Endothelial cell of umbilical vein (primary cell): ENCODE measurements at regions not wholly inside any gene's neighbourhood (a gene's known extent, or its start where the extent isn't known, plus 50 kb on each side); places are given as distances from the start of the nearest gene placed in this dataset.

Source experiments
- CTCF ChIP-seq, 2 donors: IDR thresholded peaks; 1 replicate in 1 of 2; 2 replicates in 1 of 2; pipeline ENCODE4 v1.5.1; 2011; ENCODE audit warnings: low read length in 2 of 2, mild to moderate bottlenecking in 2 of 2, moderate library complexity in 2 of 2, control low read depth in 1 of 2, inconsistent platforms in 1 of 2, low read depth in 1 of 2; ENCODE audit not compliant: insufficient read depth in 1 of 2; ENCODE audit errors: extremely low read depth in 1 of 2
- EZH2 ChIP-seq: IDR thresholded peaks from 2 replicates; pipeline ENCODE4 v1.6.1; 2012; ENCODE audit warnings: borderline replicate concordance, low read depth, mild to moderate bottlenecking, moderate library complexity, low read length, inconsistent platforms; ENCODE audit not compliant: severe bottlenecking
- FOS ChIP-seq: IDR thresholded peaks from 2 replicates; pipeline ENCODE4 v1.6.1; 2011; ENCODE audit warnings: mild to moderate bottlenecking, low read length, moderate library complexity, borderline replicate concordance; ENCODE audit not compliant: insufficient read depth
- GATA2 ChIP-seq: IDR thresholded peaks from 2 replicates; pipeline ENCODE4 v1.7.0; 2011; ENCODE audit warnings: low read depth, mild to moderate bottlenecking, moderate library complexity, mixed read lengths, low read length; ENCODE audit not compliant: insufficient read length, insufficient read depth
- MYC ChIP-seq: IDR thresholded peaks from one replicate; pipeline ENCODE4 v1.6.1; 2011; ENCODE audit warnings: mild to moderate bottlenecking, low read depth, low read length
- POLR2A ChIP-seq: IDR thresholded peaks from 2 replicates; pipeline ENCODE4 v1.6.1; 2012; ENCODE audit warnings: low read depth, mild to moderate bottlenecking, control low read depth, low read length
- POLR2AphosphoS5 ChIP-seq: IDR thresholded peaks from 2 replicates; pipeline ENCODE4 v1.6.1; 2012; ENCODE audit warnings: low read depth, mild to moderate bottlenecking, control low read depth, low read length, moderate library complexity; ENCODE audit not compliant: insufficient read depth

- TF ChIP-seq CTCF (IDR thresholded peaks at IDR 0.05; ENCODE audit: extremely low read depth in 1 of 2, insufficient read depth in 1 of 2, low read depth in 1 of 2, low read length in 2 of 2) (no peak), POLR2A (no peak), GATA2 (no peak), POLR2AphosphoS5 (no peak), FOS (no peak), EZH2 (no peak), MYC (no peak)
These were observed 342.6 kb upstream of the ZMIZ1 start for GRCh38 chr10:78726171-78726570.
